Lower leg skin (tissue), 4 donors: ENCODE measurements at regions not wholly inside any gene's neighbourhood (a gene's known extent, or its start where the extent isn't known, plus 50 kb on each side); places are given as distances from the start of the nearest gene placed in this dataset.

Experiments used
- DNase-seq, 2 donors: peaks; one replicate each; pipeline ENCODE4 v3.0.0-alpha.2; 2019; ENCODE audit warnings: low spot score in 2 of 2
- H3K4me3 ChIP-seq: fragments of 200-600 bp; sonication (generic); 2 replicates; pipeline ENCODE4 v1.5.1; 2017; ENCODE audit warnings: mild to moderate bottlenecking, low read depth; ENCODE audit not compliant: poor library complexity, severe bottlenecking
- CTCF ChIP-seq, 3 donors: fragments of 450-650 bp; IDR thresholded peaks; one replicate each; pipeline ENCODE4 v1.5.1; 2016; ENCODE audit warnings: antibody characterized with exemption in 3 of 3, mild to moderate bottlenecking in 3 of 3, moderate library complexity in 2 of 3
- POLR2A ChIP-seq, 2 donors: fragments of 450-650 bp; IDR thresholded peaks; one replicate each; pipeline ENCODE4 v1.6.1; 2016 to 2017; ENCODE audit warnings: antibody characterized with exemption in 2 of 2, mild to moderate bottlenecking in 1 of 2, moderate library complexity in 1 of 2
- WGBS, 2 donors: methylation state at CpG; one replicate each; pipeline ENCODE4 v1.1.5; 2018; 5-methylcytosine and 5-hydroxymethylcytosine counted together
- intact Hi-C: fragments of 100-400 bp; cut with DNase I; formaldehyde crosslinking; loops from one replicate; pipeline ENCODE4 v1.15.0; 2023; ENCODE audit warnings: low total_unique reads

GRCh38 chr1:30201015-30201414 lies 522.4 kb downstream of the MATN1 start:
- no peak for TF ChIP-seq POLR2A (IDR thresholded peaks at IDR 0.05)
- no peak for TF ChIP-seq CTCF (IDR thresholded peaks at IDR 0.05)
- no peak for DNase-seq
- WGBS, 2 donors, result 61 to 71% methylated on average over 1 of the region's 1 CpG
- intact Hi-C loops, result no loop called here
- no peak overlapping the region for H3K4me3 ChIP-seq

GRCh38 chr1:30200161-30200560 lies 523.2 kb downstream of the MATN1 start:
- no peak for TF ChIP-seq CTCF (IDR thresholded peaks at IDR 0.05)
- no peak for TF ChIP-seq POLR2A (IDR thresholded peaks at IDR 0.05)
- WGBS, 2 donors, result 44 to 71% methylated on average over 1 of the region's 1 CpG
- peak in 1 of 2 donors; percentile 42 for DNase-seq
- intact Hi-C loops, result no loop called here
- H3K4me3 ChIP-seq, result no peak overlapping the region

- DNase-seq, result peak in 1 of 2 donors; percentile 50
- H3K4me3 ChIP-seq, result no peak overlapping the region
- 90 to 97% methylated on average over 7 to 8 of the region's 8 CpGs for WGBS, 2 donors
- TF ChIP-seq POLR2A (IDR thresholded peaks at IDR 0.05), result no peak
- TF ChIP-seq CTCF (IDR thresholded peaks at IDR 0.05), result no peak
- intact Hi-C loops, result no loop called here
Measured at GRCh38 chr1:30199563-30199962, 523.8 kb downstream of the MATN1 start.

- DNase-seq, result peak in 1 of 2 donors; percentile 74
- intact Hi-C loops, result no loop called here
- no peak overlapping the region for H3K4me3 ChIP-seq
- WGBS, 2 donors, result 79 to 83% methylated on average over 6 of the region's 6 CpGs
- TF ChIP-seq POLR2A (IDR thresholded peaks at IDR 0.05) (no peak), CTCF (IDR thresholded peaks at IDR 0.05) (no peak)
Measured at GRCh38 chr1:30198795-30199403, 524.5 kb downstream of the MATN1 start.

GRCh38 chr1:30198451-30198760 lies 525.0 kb downstream of the MATN1 start:
- no peak for DNase-seq
- no peak overlapping the region for H3K4me3 ChIP-seq
- intact Hi-C loops, result no loop called here
- 96 to 97% methylated on average over 2 of the region's 2 CpGs for WGBS, 2 donors
- no peak for TF ChIP-seq POLR2A (IDR thresholded peaks at IDR 0.05)
- TF ChIP-seq CTCF (IDR thresholded peaks at IDR 0.05), result no peak
